Peyer's patch (tissue), 4 donors: ENCODE measurements at regions not wholly inside any gene's neighbourhood (a gene's known extent, or its start where the extent isn't known, plus 50 kb on each side); places are given as distances from the start of the nearest gene placed in this dataset.

Source experiments
- POLR2A ChIP-seq, 2 donors: fragments of 450-650 bp; IDR thresholded peaks; one replicate each; pipeline ENCODE4 v1.5.1; 2017; ENCODE audit warnings: antibody characterized with exemption in 2 of 2, mild to moderate bottlenecking in 2 of 2, moderate library complexity in 2 of 2
- TF ChIP-seq, protein P1 (sequence below), 6 experiments: fragments of 450-650 bp in 4 of 6; fragments of 200-600 bp in 2 of 6; sonication (generic) in 1 of 6; IDR thresholded peaks; one replicate each; pipeline ENCODE4 v1.5.1; 2017 to 2019; ENCODE audit warnings: antibody characterized with exemption in 6 of 6, mild to moderate bottlenecking in 3 of 6, moderate library complexity in 1 of 6

DNA sequence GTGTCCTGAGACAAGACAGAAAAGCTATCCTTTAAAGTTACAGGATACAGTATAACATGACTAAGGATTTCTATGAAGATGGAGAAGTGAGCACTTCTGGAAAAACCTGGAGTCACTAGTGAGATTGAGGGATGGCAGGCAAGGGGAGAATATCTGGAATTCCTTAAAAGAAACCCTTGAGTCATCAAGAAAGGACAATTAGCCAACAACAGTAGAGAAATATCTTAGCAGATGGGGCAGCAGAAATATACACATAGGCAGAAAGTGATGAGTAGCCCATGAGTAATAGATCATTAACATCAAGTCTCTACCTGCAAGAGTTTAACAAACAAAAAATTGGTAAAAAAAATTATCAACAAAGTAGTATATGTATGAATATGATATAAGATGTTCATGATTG is 858.8 kb upstream of the FRG1 start:
- TF ChIP-seq, protein P1, sequence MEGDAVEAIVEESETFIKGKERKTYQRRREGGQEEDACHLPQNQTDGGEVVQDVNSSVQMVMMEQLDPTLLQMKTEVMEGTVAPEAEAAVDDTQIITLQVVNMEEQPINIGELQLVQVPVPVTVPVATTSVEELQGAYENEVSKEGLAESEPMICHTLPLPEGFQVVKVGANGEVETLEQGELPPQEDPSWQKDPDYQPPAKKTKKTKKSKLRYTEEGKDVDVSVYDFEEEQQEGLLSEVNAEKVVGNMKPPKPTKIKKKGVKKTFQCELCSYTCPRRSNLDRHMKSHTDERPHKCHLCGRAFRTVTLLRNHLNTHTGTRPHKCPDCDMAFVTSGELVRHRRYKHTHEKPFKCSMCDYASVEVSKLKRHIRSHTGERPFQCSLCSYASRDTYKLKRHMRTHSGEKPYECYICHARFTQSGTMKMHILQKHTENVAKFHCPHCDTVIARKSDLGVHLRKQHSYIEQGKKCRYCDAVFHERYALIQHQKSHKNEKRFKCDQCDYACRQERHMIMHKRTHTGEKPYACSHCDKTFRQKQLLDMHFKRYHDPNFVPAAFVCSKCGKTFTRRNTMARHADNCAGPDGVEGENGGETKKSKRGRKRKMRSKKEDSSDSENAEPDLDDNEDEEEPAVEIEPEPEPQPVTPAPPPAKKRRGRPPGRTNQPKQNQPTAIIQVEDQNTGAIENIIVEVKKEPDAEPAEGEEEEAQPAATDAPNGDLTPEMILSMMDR (IDR thresholded peaks at IDR 0.05): no peak
- no peak for TF ChIP-seq POLR2A (IDR thresholded peaks at IDR 0.05)
